HepG2 (cell line): ENCODE measurements at regions not wholly inside any gene's neighbourhood (a gene's known extent, or its start where the extent isn't known, plus 50 kb on each side); places are given as distances from the start of the nearest gene placed in this dataset.
A peak's percentile ranks its signal among the peaks of the same experiment; 100 is the strongest.

Experiments used
- ATAC-seq: fragments of 200-7000 bp; cut with Tn5 transposase; 3 replicates; pipeline ENCODE4 v1.9.1; 2020; ENCODE audit warnings: mild to moderate bottlenecking, moderate library complexity
- BruUV-seq: library from RNA; stranded (reverse); fragments of 400-500 nt; replicated peaks from 2 replicates; lab custom pipeline; 2021; lab: Mats Ljungman, UMichigan
- CTCF ChIA-PET: fragments of 300-600 bp; formaldehyde crosslinking; extraction: SDS; loops from one replicate; lab custom pipeline; 2021; ENCODE audit warnings: low total read pairs, inconsistent platforms, low intra/inter-chr PET ratio; lab: Yijun Ruan, JAX
- POLR2A ChIA-PET: fragments of 350-600 bp; sonication (Branson Sonifier 250); formaldehyde crosslinking; loops from one replicate; lab custom pipeline; 2020; ENCODE audit warnings: antibody characterized with exemption, inconsistent platforms; lab: Yijun Ruan, JAX
- DNase-seq: peaks from one replicate; pipeline ENCODE4 v3.0.0-alpha.2; 2015; ENCODE audit warnings: low spot score
- FAIRE-seq: peaks from 3 replicates; lab custom pipeline; 2011; peaks lifted over from hg19 to GRCh38; lab: Jason Lieb, UNC
- H2AFZ ChIP-seq: one replicate; pipeline ENCODE4 v1.6.1; 2011; ENCODE audit warnings: low read length, inconsistent platforms
- H3K27ac ChIP-seq: fragments of 300-600 bp; 3 replicates; pipeline ENCODE4 v1.8.0; 2011; ENCODE audit warnings: mixed run types, mild to moderate bottlenecking, mixed read lengths, low read length, inconsistent platforms; ENCODE audit not compliant: insufficient read depth; ENCODE audit errors: extremely low read length
- H3K27me3 ChIP-seq, 2 experiments: fragments of 200-600 bp in 1 of 2; 2 replicates in 1 of 2; 3 replicates in 1 of 2; pipeline versions ENCODE4 v1.6.0 to v1.8.0; 2011; ENCODE audit warnings: low read length in 2 of 2, mild to moderate bottlenecking in 2 of 2, moderate library complexity in 2 of 2, inconsistent platforms in 1 of 2; ENCODE audit not compliant: insufficient read depth in 2 of 2, control insufficient read depth in 1 of 2
- H3K36me3 ChIP-seq, 2 experiments: fragments of 200-600 bp in 1 of 2; replicated peaks in 1 of 2; 2 replicates in 1 of 2; 3 replicates in 1 of 2; pipeline versions ENCODE4 v1.5.1 to v1.8.0; 2011; ENCODE audit warnings: low read length in 2 of 2, inconsistent platforms in 1 of 2; ENCODE audit not compliant: insufficient read depth in 2 of 2, control insufficient read depth in 1 of 2
- H3K4me1 ChIP-seq: 2 replicates; pipeline ENCODE4 v1.5.1; 2012; ENCODE audit warnings: low read length, inconsistent platforms; ENCODE audit not compliant: insufficient read depth
- H3K4me2 ChIP-seq: 2 replicates; pipeline ENCODE4 v1.6.0; 2011; ENCODE audit warnings: low read depth, low read length, inconsistent platforms
- H3K4me3 ChIP-seq, 3 experiments: fragments of 200-600 bp in 1 of 3; sonication (generic), shearing (Covaris generic) in 1 of 3; replicated peaks in 1 of 3; 2 replicates each; pipeline ENCODE4 v1.5.1; 2011 to 2016; ENCODE audit warnings: low read length in 3 of 3, inconsistent platforms in 2 of 3, low read depth in 2 of 3, mild to moderate bottlenecking in 2 of 3, control low read depth in 1 of 3, mixed read lengths in 1 of 3; ENCODE audit not compliant: insufficient read depth in 1 of 3
- H3K79me2 ChIP-seq: one replicate; pipeline ENCODE4 v1.6.1; 2011; ENCODE audit warnings: low read length, inconsistent platforms; ENCODE audit not compliant: insufficient read depth
- H3K9ac ChIP-seq: 2 replicates; pipeline ENCODE4 v1.6.0; 2011; ENCODE audit warnings: mild to moderate bottlenecking, low read depth, low read length, inconsistent platforms; ENCODE audit not compliant: insufficient read depth
- H3K9me3 ChIP-seq: 2 replicates; pipeline ENCODE4 v1.5.1; 2012; ENCODE audit warnings: mild to moderate bottlenecking, low read length
- H4K20me1 ChIP-seq: 2 replicates; pipeline ENCODE4 v1.6.0; 2011; ENCODE audit warnings: inconsistent platforms, mild to moderate bottlenecking, low read length, moderate library complexity; ENCODE audit not compliant: insufficient read depth
- ATAD3A ChIP-seq: sonication (generic); formaldehyde crosslinking; IDR thresholded peaks from 2 replicates; pipeline ENCODE4 v1.4.0; 2020; ENCODE audit warnings: missing genetic modification reagents
- FOXO1 ChIP-seq: sonication (generic); formaldehyde crosslinking; IDR thresholded peaks from 2 replicates; pipeline ENCODE4 v1.4.0; 2020; ENCODE audit warnings: missing genetic modification reagents
- HNRNPH1 ChIP-seq: fragments of 200-400 bp; formaldehyde crosslinking; optimal IDR thresholded peaks from 2 replicates; pipeline ENCODE3; 2017; ENCODE audit warnings: mild to moderate bottlenecking, low read depth, low read length
- MBD4 ChIP-seq: IDR thresholded peaks from 2 replicates; pipeline ENCODE4 v1.6.1; 2012; ENCODE audit warnings: low read length, inconsistent platforms, borderline replicate concordance
- MIXL1 ChIP-seq: IDR thresholded peaks from 2 replicates; pipeline ENCODE4 v1.6.1; 2016
- RXRB ChIP-seq: IDR thresholded peaks from 2 replicates; pipeline ENCODE4 v1.6.1; 2016; ENCODE audit warnings: borderline replicate concordance, missing genetic modification reagents, missing compliant biosample characterization
- XRCC5 ChIP-seq: fragments of 200-400 bp; formaldehyde crosslinking; optimal IDR thresholded peaks from 2 replicates; pipeline ENCODE3; 2017; ENCODE audit warnings: mild to moderate bottlenecking, low read length
- ZBTB39 ChIP-seq: sonication (generic); formaldehyde crosslinking; IDR thresholded peaks from 2 replicates; pipeline ENCODE4 v1.5.0; 2020; ENCODE audit warnings: missing genetic modification reagents
- ZNF296 ChIP-seq: sonication (generic); formaldehyde crosslinking; conservative IDR thresholded peaks from 2 replicates; pipeline ENCODE4 v1.5.0; 2020; ENCODE audit warnings: mild to moderate bottlenecking, missing genetic modification reagents
- ZNF816 ChIP-seq: sonication (generic); formaldehyde crosslinking; IDR thresholded peaks from 2 replicates; pipeline ENCODE4 v1.8.0; 2022; ENCODE audit warnings: missing genetic modification reagents, mild to moderate bottlenecking, borderline replicate concordance
- WGBS: methylation state at CpG from one replicate; pipeline ENCODE4 v1.1.6; 2017; ENCODE audit warnings: low lambda C conversion rate; 5-methylcytosine and 5-hydroxymethylcytosine counted together
- in situ Hi-C: cut with HindIII; loops from 2 replicates; pipeline ENCODE4 v1.10.0; 2017; ENCODE audit warnings: low pct_unique_long_range_greater_than_20kb; ENCODE audit not compliant: extremely low pct_ligation_motif_present
- intact Hi-C: fragments of 100-400 bp; cut with micrococcal nuclease; formaldehyde crosslinking; loops from one replicate; pipeline ENCODE4 v1.10.0; 2022; ENCODE audit not compliant: unreplicated experiment
- TF ChIP-seq, protein P1 (sequence below), 2 experiments: sonication (generic) in 1 of 2; formaldehyde crosslinking in 1 of 2; IDR thresholded peaks; 2 replicates each; pipeline versions ENCODE4 v1.6.1 to v1.9.0; 2014 to 2022; ENCODE audit warnings: antibody characterized with exemption in 1 of 2, borderline replicate concordance in 1 of 2, inconsistent platforms in 1 of 2, low read depth in 1 of 2, missing genetic modification reagents in 1 of 2
- TF ChIP-seq, protein P2 (sequence below): sonication (generic); formaldehyde crosslinking; IDR thresholded peaks from 2 replicates; pipeline ENCODE4 v1.8.0; 2022; ENCODE audit warnings: low read depth, missing genetic modification reagents

GRCh38 chr10:44244745-44245600 is 139.9 kb downstream of the CXCL12 start:
- CTCF ChIA-PET = no interaction called here
- DNase-seq (peak; percentile 80), FAIRE-seq (peak; percentile 54), ATAC-seq (peak; percentile 97)
- H3K4me2 ChIP-seq = peak overlapping the region; percentile 78
- intact Hi-C loops (loop anchor here (1.0 kb wide), 2 partner anchors 8 to 14 kb away; no protein-coding TSS in a partner anchor), in situ Hi-C loops (no loop called here)
- peak overlapping the region; percentile 83 for H3K27ac ChIP-seq
- no peaks in the 10 kb centered on the region for H3K27me3 ChIP-seq
- POLR2A ChIA-PET = interaction anchor here (0.6 to 1.9 kb wide), 5 partner anchors 8 to 15 kb away, joined by 3 to 32 read pairs (median 9); no protein-coding TSS in a partner anchor
- peak overlapping the region; percentile 70 for H2AFZ ChIP-seq
- no peaks in the 10 kb centered on the region for H3K9me3 ChIP-seq
- H3K4me1 ChIP-seq = peaks cover 76% of the 10 kb centered on the region
- no peaks in the 10 kb centered on the region for H4K20me1 ChIP-seq
- H3K36me3 ChIP-seq = no peaks in the 10 kb centered on the region
- H3K9ac ChIP-seq = peak overlapping the region; percentile 71
- TSS peak; percentile 93 for BruUV-seq
- 38% methylated on average over 9 of the region's 9 CpGs for WGBS
- peak overlapping the region in 1 of 3 experiments; percentile 12; a peak in 1 of 6 replicates for H3K4me3 ChIP-seq
- H3K79me2 ChIP-seq = no peaks in the 10 kb centered on the region
- TF ChIP-seq ZNF296 (CRISPR knock-in tag) = no peak
- TF ChIP-seq ATAD3A (CRISPR knock-in tag) = no peak
- no peak for TF ChIP-seq ZNF816
- TF ChIP-seq, protein P1, sequence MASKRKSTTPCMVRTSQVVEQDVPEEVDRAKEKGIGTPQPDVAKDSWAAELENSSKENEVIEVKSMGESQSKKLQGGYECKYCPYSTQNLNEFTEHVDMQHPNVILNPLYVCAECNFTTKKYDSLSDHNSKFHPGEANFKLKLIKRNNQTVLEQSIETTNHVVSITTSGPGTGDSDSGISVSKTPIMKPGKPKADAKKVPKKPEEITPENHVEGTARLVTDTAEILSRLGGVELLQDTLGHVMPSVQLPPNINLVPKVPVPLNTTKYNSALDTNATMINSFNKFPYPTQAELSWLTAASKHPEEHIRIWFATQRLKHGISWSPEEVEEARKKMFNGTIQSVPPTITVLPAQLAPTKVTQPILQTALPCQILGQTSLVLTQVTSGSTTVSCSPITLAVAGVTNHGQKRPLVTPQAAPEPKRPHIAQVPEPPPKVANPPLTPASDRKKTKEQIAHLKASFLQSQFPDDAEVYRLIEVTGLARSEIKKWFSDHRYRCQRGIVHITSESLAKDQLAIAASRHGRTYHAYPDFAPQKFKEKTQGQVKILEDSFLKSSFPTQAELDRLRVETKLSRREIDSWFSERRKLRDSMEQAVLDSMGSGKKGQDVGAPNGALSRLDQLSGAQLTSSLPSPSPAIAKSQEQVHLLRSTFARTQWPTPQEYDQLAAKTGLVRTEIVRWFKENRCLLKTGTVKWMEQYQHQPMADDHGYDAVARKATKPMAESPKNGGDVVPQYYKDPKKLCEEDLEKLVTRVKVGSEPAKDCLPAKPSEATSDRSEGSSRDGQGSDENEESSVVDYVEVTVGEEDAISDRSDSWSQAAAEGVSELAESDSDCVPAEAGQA (IDR thresholded peaks at IDR 0.05; ENCODE audit: low read depth) = 0 out of 2 replicates have a peak, but pooled peaks have one; percentile 2
- TF ChIP-seq, protein P1 (CRISPR knock-in tag; IDR thresholded peaks at IDR 0.05; ENCODE audit: borderline replicate concordance) = no peak
- no peak for TF ChIP-seq MBD4
- no peak for TF ChIP-seq HNRNPH1
- peak; percentile 41; the same call in 1 of the 2 replicates for TF ChIP-seq RXRB (CRISPR knock-in tag)
- TF ChIP-seq, protein P2, sequence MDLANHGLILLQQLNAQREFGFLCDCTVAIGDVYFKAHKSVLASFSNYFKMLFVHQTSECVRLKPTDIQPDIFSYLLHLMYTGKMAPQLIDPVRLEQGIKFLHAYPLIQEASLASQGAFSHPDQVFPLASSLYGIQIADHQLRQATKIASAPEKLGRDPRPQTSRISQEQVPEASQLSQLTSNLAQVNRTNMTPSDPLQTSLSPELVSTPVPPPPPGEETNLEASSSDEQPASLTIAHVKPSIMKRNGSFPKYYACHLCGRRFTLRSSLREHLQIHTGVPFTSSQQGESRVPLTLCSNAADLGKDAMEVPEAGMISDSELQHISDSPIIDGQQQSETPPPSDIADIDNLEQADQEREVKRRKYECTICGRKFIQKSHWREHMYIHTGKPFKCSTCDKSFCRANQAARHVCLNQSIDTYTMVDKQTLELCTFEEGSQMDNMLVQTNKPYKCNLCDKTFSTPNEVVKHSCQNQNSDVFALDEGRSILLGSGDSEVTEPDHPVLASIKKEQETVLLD (CRISPR knock-in tag) = no peak
- TF ChIP-seq ZBTB39 (CRISPR knock-in tag) = no peak
- 0 out of 2 replicates have a peak, but pooled peaks have one; percentile 17 for TF ChIP-seq FOXO1
- peak; percentile 18 for TF ChIP-seq XRCC5
- TF ChIP-seq MIXL1 (CRISPR knock-in tag) = peak; percentile 71; the same call in 1 of the 2 replicates
